Keratinocyte (primary cell): ENCODE measurements at regions not wholly inside any gene's neighbourhood (a gene's known extent, or its start where the extent isn't known, plus 50 kb on each side); places are given as distances from the start of the nearest gene placed in this dataset.

ENCODE experiments used
- CTCF ChIP-seq, 3 experiments: IDR thresholded peaks in 1 of 3; conservative IDR thresholded peaks in 1 of 3; optimal IDR thresholded peaks in 1 of 3; 2 replicates in 2 of 3; 3 replicates in 1 of 3; pipeline versions ENCODE3 to v1.5.1; 2011; ENCODE audit warnings: low read length in 3 of 3, mild to moderate bottlenecking in 3 of 3, moderate library complexity in 2 of 3, control low read depth in 1 of 3, inconsistent platforms in 1 of 3; ENCODE audit not compliant: insufficient read depth in 2 of 3; ENCODE audit errors: extremely low read depth in 1 of 3
- EZH2 ChIP-seq: IDR thresholded peaks from one replicate; pipeline ENCODE4 v1.6.1; 2012; ENCODE audit warnings: inconsistent platforms, mild to moderate bottlenecking, low read length, moderate library complexity

GRCh38 chr22:42180349-42180842, 49.8 kb upstream of the CYP2D6 start:
- no peak for TF ChIP-seq CTCF (optimal IDR thresholded peaks at IDR 0.05 in 1 of 3, IDR thresholded peaks at IDR 0.05 in 1 of 3, conservative IDR thresholded peaks at IDR 0.05 in 1 of 3; ENCODE audit: extremely low read depth in 1 of 3, insufficient read depth in 2 of 3, low read length in 3 of 3)
- no peak for TF ChIP-seq EZH2
